CD4-positive, alpha-beta T cell treated with Interferon gamma for 1 hour (primary cell): ENCODE measurements at regions not wholly inside any gene's neighbourhood (a gene's known extent, or its start where the extent isn't known, plus 50 kb on each side); places are given as distances from the start of the nearest gene placed in this dataset.

ENCODE experiments used
- DNase-seq: peaks from one replicate; pipeline ENCODE4 v3.0.0-alpha.2; 2020

DNA sequence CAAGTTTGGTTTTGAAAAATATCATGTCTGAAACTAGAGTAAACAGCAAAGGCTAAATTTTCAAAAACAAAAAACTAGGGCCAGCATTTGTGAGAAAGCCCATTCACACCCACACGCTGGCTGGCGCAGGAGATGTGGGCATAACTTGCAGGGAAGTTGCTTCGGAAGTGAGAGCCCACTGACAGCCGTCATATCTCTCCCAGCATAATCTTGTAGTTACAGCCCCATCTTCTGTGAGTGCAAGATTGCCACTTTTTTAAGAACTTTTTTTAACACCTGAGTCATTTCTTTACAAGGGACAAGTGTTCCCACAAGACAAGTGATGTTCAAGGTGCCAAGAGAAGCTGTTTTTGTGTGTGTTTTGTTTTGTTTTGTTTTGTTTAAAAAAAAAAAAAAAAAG is 212.5 kb upstream of the CNR1 start:
- no peak for DNase-seq

DNA sequence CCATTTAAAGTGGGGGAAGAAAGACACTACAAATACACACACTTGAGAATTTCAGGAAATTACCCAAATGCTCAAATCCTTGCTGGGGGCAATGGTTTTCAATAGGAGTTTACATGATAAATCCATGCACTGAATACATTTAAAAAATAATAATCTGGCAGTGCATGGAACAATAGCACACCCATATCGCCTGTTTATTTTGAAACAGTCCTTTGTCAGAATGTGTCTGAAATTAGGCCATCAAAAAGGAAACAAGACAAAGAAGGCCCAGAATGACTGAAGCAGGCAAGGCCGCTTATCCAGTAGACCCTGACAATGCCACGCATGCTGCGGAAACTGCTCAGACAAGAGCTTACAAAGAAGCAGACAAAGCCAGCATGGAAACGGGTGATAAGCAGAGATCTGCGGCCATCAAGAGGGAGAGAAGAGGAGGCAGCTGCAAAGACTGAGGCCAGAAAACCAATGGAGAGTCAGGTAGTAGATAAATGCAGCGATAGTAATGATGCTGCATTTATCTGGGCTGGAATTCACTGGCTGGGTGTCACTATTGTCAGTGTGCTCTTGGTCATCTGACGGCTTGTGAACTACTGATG is 211.9 kb upstream of the CNR1 start:
- DNase-seq: no peak

- DNase-seq: no peak
These were observed 210.7 kb upstream of the CNR1 start for GRCh38 chr6:88376768-88377387.

DNA sequence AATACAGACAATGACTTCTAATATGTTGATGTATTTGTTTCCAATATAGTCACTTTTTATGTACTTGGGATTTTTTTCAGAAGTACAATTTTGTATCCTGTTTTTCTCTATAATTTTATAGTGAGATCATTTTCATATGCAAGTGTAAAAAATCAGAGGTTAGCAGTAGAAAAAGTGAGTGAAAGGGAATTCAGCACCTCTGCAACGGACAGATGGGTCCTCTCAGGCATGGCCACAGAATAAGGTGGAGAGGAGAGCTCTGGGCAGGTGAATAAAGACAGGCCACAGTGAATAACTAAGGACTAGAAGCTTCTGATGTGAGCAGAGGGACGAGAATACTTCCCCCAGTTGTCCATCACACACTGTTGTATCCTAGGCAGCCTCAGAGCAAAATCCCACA is 210.1 kb upstream of the CNR1 start:
- no peak for DNase-seq

DNA sequence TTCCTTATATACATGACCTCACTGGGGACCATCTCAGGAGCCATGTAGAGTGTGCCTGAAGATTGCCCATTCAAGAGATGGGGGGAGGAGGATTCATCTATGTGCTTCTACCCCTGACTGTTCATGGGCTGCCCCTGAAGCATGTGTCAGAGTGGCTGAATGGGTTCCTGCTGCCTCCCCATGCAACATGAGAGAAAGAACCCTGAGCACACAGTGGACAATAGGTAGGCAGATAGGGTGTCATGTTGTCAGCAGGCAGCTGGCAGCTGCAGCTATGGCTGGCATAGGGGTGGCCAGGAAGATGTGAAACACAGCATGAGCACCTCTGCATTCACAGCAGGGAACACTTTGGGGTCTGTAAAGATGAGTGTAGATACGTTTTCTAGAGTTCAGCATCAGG is 208.4 kb upstream of the CNR1 start:
- DNase-seq: no peak

- no peak for DNase-seq
These were observed 205.3 kb upstream of the CNR1 start for GRCh38 chr6:88371480-88371879.

GRCh38 chr6:88370127-88370710 is 204.1 kb upstream of the CNR1 start:
- no peak for DNase-seq

- no peak for DNase-seq
These were observed 203.1 kb upstream of the CNR1 start for GRCh38 chr6:88369262-88369661.

GRCh38 chr6:88368071-88368787 is 202.1 kb upstream of the CNR1 start:
- DNase-seq: no peak

DNA sequence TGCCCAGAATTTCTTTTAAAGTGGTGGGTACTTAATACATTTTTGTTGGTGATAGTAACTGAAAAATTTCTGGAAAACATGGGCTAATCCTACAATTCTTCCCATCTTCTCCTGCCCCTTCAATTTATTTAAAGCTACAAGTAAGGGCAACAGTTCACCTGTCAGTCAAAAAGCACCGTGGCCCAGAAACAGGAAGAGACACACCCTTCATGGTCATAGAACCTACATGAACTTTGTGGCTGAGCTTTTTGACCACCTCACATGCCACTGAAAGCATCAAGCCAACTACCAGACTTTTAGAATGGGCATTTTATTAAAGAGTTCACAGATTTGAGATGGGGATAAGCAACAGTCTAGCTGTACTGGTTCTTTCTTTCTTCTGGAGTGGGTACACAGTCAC is 201.1 kb upstream of the CNR1 start:
- no peak for DNase-seq

DNA sequence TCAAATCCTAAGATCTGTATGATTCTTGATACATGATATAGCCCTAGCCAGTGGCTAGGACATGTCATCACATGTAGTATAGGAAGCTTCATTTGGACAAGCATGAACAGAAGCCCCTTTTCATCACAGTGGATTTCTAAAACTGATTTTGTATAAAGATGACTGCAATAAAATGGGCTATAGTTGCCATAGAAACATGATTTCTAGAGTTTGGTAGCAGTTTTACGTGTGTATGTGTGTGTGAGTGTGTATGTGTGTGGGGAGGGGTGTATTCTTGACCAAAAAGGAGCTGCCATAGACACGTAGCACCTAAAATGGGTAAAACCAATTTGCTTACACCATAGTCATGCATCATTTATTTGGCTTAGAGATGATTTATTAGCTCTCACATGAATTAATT is 200.5 kb upstream of the CNR1 start:
- no peak for DNase-seq

GRCh38 chr6:88365656-88366055 is 199.5 kb upstream of the CNR1 start:
- DNase-seq: no peak

- DNase-seq: no peak
These were observed 199.1 kb upstream of the CNR1 start for GRCh38 chr6:88365230-88365629.

- DNase-seq: no peak
These were observed 195.6 kb upstream of the CNR1 start for GRCh38 chr6:88361754-88362153.

- DNase-seq: no peak
These were observed 195.2 kb upstream of the CNR1 start for GRCh38 chr6:88361298-88361697.

DNA sequence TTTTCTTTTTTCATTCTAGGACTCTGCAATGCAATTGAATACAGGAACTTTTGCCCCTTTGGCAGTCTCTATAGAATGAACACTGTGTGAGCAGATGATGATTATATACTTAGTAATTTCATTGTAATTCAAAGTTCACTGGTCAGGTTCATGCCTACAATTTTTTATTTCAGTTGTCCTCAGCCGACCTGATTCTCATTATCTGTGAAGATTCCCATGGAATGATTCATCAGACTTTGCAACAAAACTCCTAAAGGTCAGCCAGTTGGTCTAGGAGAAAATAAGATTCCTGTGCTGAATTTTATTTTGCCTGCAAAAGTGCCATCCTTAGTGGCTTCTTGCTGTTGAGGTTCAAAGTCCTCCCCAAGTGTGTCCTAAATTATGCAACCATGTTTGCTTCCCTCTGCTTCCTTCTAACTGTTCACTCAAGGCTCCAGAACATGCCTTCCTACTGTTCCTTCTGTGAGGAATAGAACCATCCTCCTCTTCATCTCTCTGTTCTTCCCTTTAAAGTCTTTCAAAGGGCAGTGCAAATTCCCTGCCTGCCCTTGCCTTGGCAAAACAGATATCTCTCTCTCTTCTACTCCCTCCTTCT is 194.2 kb upstream of the CNR1 start:
- DNase-seq: no peak

DNA sequence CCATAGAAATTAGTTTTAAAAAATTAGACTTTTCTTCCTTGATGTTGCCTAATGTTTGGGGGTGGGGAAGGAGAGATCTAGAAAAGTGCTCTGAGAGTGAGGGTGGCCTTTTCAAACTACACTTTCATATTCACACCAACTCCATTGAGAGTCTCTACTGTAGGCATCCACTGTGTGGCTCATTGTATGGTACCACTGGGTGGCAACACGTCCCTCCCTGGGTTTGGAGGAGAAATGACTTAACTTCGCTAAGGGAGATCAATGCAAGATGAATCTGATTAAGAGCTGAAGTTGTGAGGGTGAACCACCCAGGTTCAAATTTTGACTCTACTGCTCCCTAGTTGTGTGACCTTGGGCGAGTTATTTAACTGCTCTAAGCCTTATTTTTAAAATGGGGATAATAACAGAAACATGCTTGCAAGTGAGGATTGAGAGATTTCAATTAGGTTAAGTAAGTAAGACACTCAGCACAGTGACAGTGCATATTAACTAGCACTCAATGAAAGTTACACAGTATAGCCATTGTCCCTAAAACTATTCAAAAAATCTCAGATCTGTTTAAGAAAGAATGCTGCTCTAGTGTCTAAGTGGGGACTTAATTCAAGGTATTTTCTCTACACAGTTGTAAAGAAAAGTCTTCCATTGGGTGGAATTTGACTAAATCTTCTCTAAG is 193.5 kb upstream of the CNR1 start:
- DNase-seq: no peak

GRCh38 chr6:88358846-88359245 is 192.7 kb upstream of the CNR1 start:
- no peak for DNase-seq

- no peak for DNase-seq
These were observed 183.4 kb upstream of the CNR1 start for GRCh38 chr6:88349511-88349910.

DNA sequence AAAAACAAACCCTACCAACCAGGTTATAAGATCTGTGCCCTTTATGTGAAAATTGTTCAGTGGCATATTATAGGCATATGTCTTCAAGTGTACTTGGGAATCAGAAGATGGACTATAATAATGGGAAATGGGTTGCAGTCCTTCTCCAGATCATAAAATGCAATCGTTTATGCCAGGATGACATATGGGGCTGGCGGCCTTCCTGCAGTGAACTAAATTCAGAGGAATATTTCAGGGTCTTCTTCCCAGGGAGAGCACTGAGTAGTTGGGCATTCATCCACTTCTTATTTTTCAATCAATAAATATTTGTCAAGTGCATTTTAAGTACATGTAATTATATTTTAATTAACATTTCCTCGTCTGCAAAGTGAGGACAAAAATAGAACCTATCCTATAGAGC is 176.2 kb upstream of the CNR1 start:
- no peak for DNase-seq

DNA sequence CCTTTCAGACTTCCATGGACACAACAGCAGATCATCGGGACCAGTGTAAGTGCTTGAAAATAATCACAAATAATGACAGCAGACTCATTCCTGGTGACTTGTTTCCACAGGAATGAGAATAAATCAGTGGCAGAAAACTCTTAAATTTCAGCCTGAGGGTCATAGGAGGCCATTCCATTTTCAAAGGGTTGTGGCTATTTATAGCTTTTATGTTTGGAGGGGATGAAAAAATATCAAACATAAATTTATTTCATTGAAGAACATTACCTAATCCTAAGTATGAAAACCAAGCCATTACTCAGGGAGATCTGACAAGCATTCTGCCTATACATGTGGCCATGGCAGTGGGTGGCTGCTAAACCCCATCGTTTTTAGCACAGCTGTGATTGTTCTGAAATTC is 173.6 kb upstream of the CNR1 start:
- no peak for DNase-seq

- DNase-seq: no peak
These were observed 155.2 kb upstream of the CNR1 start for GRCh38 chr6:88321306-88321705.

- DNase-seq: no peak
These were observed 145.4 kb upstream of the CNR1 start for GRCh38 chr6:88311561-88311960.
